Activated CD8-positive, alpha-beta memory T cell treated with anti-CD3 and anti-CD28 coated beads, Interleukin-2, amount 10 ng/mL, durations not matched to agents 7 days and 5 days (primary cell): ENCODE measurements at regions not wholly inside any gene's neighbourhood (a gene's known extent, or its start where the extent isn't known, plus 50 kb on each side); places are given as distances from the start of the nearest gene placed in this dataset.

Source experiments
- ATAC-seq: fragments of 150-1000 bp; cut with Tn5 transposase; one replicate; pipeline ENCODE4 v1.10.0; 2021; ENCODE audit warnings: moderate library complexity
- CTCF ChIA-PET: fragments of 350-600 bp; sonication (Branson Sonifier 250); formaldehyde crosslinking; loops from one replicate; lab custom pipeline; 2021; ENCODE audit warnings: antibody characterized with exemption; lab: Charles Lee
- DNase-seq: peaks from one replicate; pipeline ENCODE4 v3.0.0-alpha.2; 2020
- H3K27ac Mint-ChIP-seq: one replicate; pipeline ENCODE4 v1.8.0; 2021; ENCODE audit warnings: mild to moderate bottlenecking, mixed read lengths
- H3K27me3 Mint-ChIP-seq: one replicate; pipeline ENCODE4 v1.8.0; 2021; ENCODE audit warnings: mixed read lengths
- H3K36me3 Mint-ChIP-seq: one replicate; pipeline ENCODE4 v1.8.0; 2021; ENCODE audit warnings: mild to moderate bottlenecking, mixed read lengths
- H3K4me1 Mint-ChIP-seq: one replicate; pipeline ENCODE4 v1.8.0; 2021; ENCODE audit warnings: mixed read lengths
- H3K4me3 Mint-ChIP-seq: one replicate; pipeline ENCODE4 v1.8.0; 2021; ENCODE audit warnings: mild to moderate bottlenecking, moderate library complexity, mixed read lengths
- H3K9me3 Mint-ChIP-seq: one replicate; pipeline ENCODE4 v1.8.0; 2022; ENCODE audit warnings: low read depth, mixed read lengths

DNA sequence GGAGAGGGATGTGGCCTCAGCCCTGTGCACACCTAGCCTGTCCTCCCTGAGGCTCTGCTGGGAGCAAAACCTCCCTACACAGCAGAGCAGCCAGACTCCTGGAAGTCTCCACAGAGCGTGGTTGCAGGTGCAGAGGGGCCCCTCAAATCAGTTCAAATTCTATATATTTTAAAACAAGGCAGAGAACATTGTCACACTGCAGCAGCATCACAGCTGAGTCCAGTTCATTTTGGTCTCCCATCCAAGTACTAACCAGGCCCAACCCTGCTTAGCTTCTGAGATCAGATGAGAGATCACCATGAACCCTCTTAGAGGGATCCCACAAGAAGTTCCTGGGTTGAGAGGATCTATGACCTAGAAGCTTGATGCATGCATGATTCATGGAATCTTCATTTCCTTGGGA lies 331.0 kb upstream of the RGMA start:
- CTCF ChIA-PET, result no interaction called here
- ATAC-seq, result no peak
- H3K27ac Mint-ChIP-seq, result no peak overlapping the region
- no peak for DNase-seq
- H3K4me3 Mint-ChIP-seq, result no peak overlapping the region
- H3K9me3 Mint-ChIP-seq, result no peaks in the 10 kb centered on the region
- H3K4me1 Mint-ChIP-seq, result no peaks in the 10 kb centered on the region
- no peaks in the 10 kb centered on the region for H3K36me3 Mint-ChIP-seq
- H3K27me3 Mint-ChIP-seq, result peaks cover 3% of the 10 kb centered on the region

GRCh38 chr15:93418566-93418965 lies 329.6 kb upstream of the RGMA start:
- Mint-ChIP-seq H3K4me3 (no peak overlapping the region), H3K27me3 (peaks cover 3% of the 10 kb centered on the region), H3K36me3 (no peaks in the 10 kb centered on the region), H3K9me3 (no peaks in the 10 kb centered on the region), H3K27ac (no peak overlapping the region), H3K4me1 (no peaks in the 10 kb centered on the region)
- ATAC-seq (no peak), DNase-seq (no peak)
- CTCF ChIA-PET, result no interaction called here

- Mint-ChIP-seq H3K27ac (no peak overlapping the region), H3K27me3 (peaks cover 3% of the 10 kb centered on the region), H3K4me1 (no peaks in the 10 kb centered on the region), H3K9me3 (no peaks in the 10 kb centered on the region), H3K4me3 (no peak overlapping the region), H3K36me3 (no peaks in the 10 kb centered on the region)
- CTCF ChIA-PET, result no interaction called here
- no peak for ATAC-seq
- no peak for DNase-seq
Observed at GRCh38 chr15:93417631-93418030, 328.6 kb upstream of the RGMA start.

- no peaks in the 10 kb centered on the region for H3K9me3 Mint-ChIP-seq
- no peak for DNase-seq
- no peak overlapping the region for H3K27ac Mint-ChIP-seq
- H3K27me3 Mint-ChIP-seq, result peaks cover 3% of the 10 kb centered on the region
- no peaks in the 10 kb centered on the region for H3K4me1 Mint-ChIP-seq
- CTCF ChIA-PET, result no interaction called here
- ATAC-seq, result no peak
- no peak overlapping the region for H3K4me3 Mint-ChIP-seq
- H3K36me3 Mint-ChIP-seq, result no peaks in the 10 kb centered on the region
Observed at GRCh38 chr15:93417156-93417555, 328.1 kb upstream of the RGMA start.

- Mint-ChIP-seq H3K36me3 (no peaks in the 10 kb centered on the region), H3K27me3 (peaks cover 3% of the 10 kb centered on the region), H3K27ac (no peak overlapping the region), H3K4me3 (no peak overlapping the region), H3K9me3 (no peaks in the 10 kb centered on the region), H3K4me1 (no peaks in the 10 kb centered on the region)
- CTCF ChIA-PET, result no interaction called here
- no peak for ATAC-seq
- DNase-seq, result no peak
Observed at GRCh38 chr15:93415576-93415975, 326.6 kb upstream of the RGMA start.

- no peak overlapping the region for H3K27ac Mint-ChIP-seq
- no peaks in the 10 kb centered on the region for H3K9me3 Mint-ChIP-seq
- ATAC-seq (no peak), DNase-seq (no peak)
- H3K4me1 Mint-ChIP-seq, result no peaks in the 10 kb centered on the region
- no peak overlapping the region for H3K4me3 Mint-ChIP-seq
- CTCF ChIA-PET, result no interaction called here
- no peaks in the 10 kb centered on the region for H3K36me3 Mint-ChIP-seq
- H3K27me3 Mint-ChIP-seq, result peaks cover 3% of the 10 kb centered on the region
Observed at GRCh38 chr15:93414576-93415231, 325.7 kb upstream of the RGMA start.

GRCh38 chr15:93413745-93414144 lies 324.7 kb upstream of the RGMA start:
- no peak for ATAC-seq
- no peak for DNase-seq
- Mint-ChIP-seq H3K27me3 (peaks cover 3% of the 10 kb centered on the region), H3K4me1 (no peaks in the 10 kb centered on the region), H3K27ac (no peak overlapping the region), H3K9me3 (no peaks in the 10 kb centered on the region), H3K36me3 (no peaks in the 10 kb centered on the region), H3K4me3 (no peak overlapping the region)
- CTCF ChIA-PET, result no interaction called here

DNA sequence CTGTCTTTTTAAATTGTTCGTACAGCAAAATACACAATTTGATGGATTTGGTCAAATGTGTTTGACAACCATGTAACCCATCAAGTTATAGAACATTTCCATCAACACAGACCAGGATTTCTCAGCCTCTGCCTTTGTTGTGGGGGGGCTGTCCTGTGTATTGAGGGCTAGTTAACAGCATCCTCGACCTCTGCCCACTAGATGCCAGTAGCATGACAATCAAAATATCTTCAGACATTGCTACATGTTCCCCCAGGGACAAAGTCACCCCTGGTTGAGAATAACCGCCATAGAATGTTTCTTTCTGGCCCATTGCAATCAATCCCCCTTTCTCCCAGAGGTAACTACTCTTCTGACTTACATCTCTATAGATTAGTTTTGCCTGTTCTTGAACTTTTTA lies 310.1 kb upstream of the RGMA start:
- H3K36me3 Mint-ChIP-seq, result no peaks in the 10 kb centered on the region

DNA sequence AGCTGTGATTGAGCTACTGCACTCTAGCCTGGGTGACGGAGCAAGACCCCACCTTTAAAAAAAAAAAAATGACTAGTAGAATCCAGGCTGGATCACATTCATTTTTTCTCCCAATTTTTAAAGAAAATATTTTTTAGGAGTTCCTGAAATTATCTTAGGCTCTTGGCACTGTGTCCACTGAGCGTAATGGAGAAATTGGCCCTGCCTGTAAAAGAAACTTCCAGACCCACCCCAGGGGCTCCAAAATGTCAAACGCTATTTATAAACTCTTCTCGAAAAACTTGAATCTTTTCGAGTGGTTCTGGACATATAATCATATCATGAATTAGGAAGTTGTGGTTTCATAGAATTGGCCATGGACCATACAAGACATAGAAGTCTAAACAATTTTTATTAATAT lies 300.2 kb upstream of the RGMA start:
- CTCF ChIA-PET, result no interaction called here
- Mint-ChIP-seq H3K4me3 (no peak overlapping the region), H3K4me1 (no peaks in the 10 kb centered on the region), H3K27me3 (peaks cover 5% of the 10 kb centered on the region), H3K27ac (no peak overlapping the region), H3K9me3 (no peaks in the 10 kb centered on the region), H3K36me3 (no peaks in the 10 kb centered on the region)
- ATAC-seq (no peak), DNase-seq (no peak)

More for the DNA sequence above, 310.1 kb upstream of the RGMA start:
- DNase-seq (no peak), ATAC-seq (no peak)
- Mint-ChIP-seq H3K9me3 (no peaks in the 10 kb centered on the region), H3K27ac (no peak overlapping the region), H3K27me3 (peaks cover 12% of the 10 kb centered on the region), H3K4me3 (no peak overlapping the region), H3K4me1 (no peaks in the 10 kb centered on the region)
- CTCF ChIA-PET, result no interaction called here

GRCh38 chr15:93384886-93385285 lies 295.9 kb upstream of the RGMA start:
- ATAC-seq (no peak), DNase-seq (no peak)
- Mint-ChIP-seq H3K9me3 (no peaks in the 10 kb centered on the region), H3K36me3 (no peaks in the 10 kb centered on the region), H3K27ac (no peak overlapping the region), H3K4me3 (no peak overlapping the region), H3K4me1 (no peaks in the 10 kb centered on the region), H3K27me3 (peaks cover 5% of the 10 kb centered on the region)
- CTCF ChIA-PET, result no interaction called here

GRCh38 chr15:93382200-93382820 lies 293.3 kb upstream of the RGMA start:
- no peak overlapping the region for H3K27ac Mint-ChIP-seq
- H3K27me3 Mint-ChIP-seq, result peaks cover 5% of the 10 kb centered on the region
- ATAC-seq (no peak), DNase-seq (no peak)
- H3K4me1 Mint-ChIP-seq, result no peaks in the 10 kb centered on the region
- H3K9me3 Mint-ChIP-seq, result no peaks in the 10 kb centered on the region
- no peaks in the 10 kb centered on the region for H3K36me3 Mint-ChIP-seq
- CTCF ChIA-PET, result no interaction called here
- no peak overlapping the region for H3K4me3 Mint-ChIP-seq

GRCh38 chr15:93378558-93378957 lies 289.5 kb upstream of the RGMA start:
- no peak for DNase-seq
- ATAC-seq, result no peak
- CTCF ChIA-PET, result no interaction called here
- H3K4me1 Mint-ChIP-seq, result no peaks in the 10 kb centered on the region
- H3K27ac Mint-ChIP-seq, result no peak overlapping the region
- H3K4me3 Mint-ChIP-seq, result no peak overlapping the region
- no peaks in the 10 kb centered on the region for H3K9me3 Mint-ChIP-seq
- no peaks in the 10 kb centered on the region for H3K36me3 Mint-ChIP-seq
- H3K27me3 Mint-ChIP-seq, result no peaks in the 10 kb centered on the region

- no peaks in the 10 kb centered on the region for H3K27me3 Mint-ChIP-seq
- no peaks in the 10 kb centered on the region for H3K4me1 Mint-ChIP-seq
- ATAC-seq (no peak), DNase-seq (no peak)
- no peak overlapping the region for H3K27ac Mint-ChIP-seq
- H3K36me3 Mint-ChIP-seq, result no peaks in the 10 kb centered on the region
- CTCF ChIA-PET, result no interaction called here
- H3K4me3 Mint-ChIP-seq, result no peak overlapping the region
- no peaks in the 10 kb centered on the region for H3K9me3 Mint-ChIP-seq
Observed at GRCh38 chr15:93372865-93373223, 283.8 kb upstream of the RGMA start.

- Mint-ChIP-seq H3K27me3 (no peaks in the 10 kb centered on the region), H3K4me3 (no peak overlapping the region), H3K27ac (no peak overlapping the region), H3K36me3 (no peaks in the 10 kb centered on the region), H3K4me1 (no peaks in the 10 kb centered on the region), H3K9me3 (no peaks in the 10 kb centered on the region)
- DNase-seq (no peak), ATAC-seq (no peak)
- CTCF ChIA-PET, result no interaction called here
Observed at GRCh38 chr15:93372208-93372864, 283.3 kb upstream of the RGMA start.
